Mesenchymal stem cell (in vitro differentiated cells and primary cell): ENCODE measurements at regions not wholly inside any gene's neighbourhood (a gene's known extent, or its start where the extent isn't known, plus 50 kb on each side); places are given as distances from the start of the nearest gene placed in this dataset.

ENCODE experiments used
- DNase-seq: peaks from one replicate; pipeline ENCODE4 v3.0.0-alpha.2; 2013
- H2AFZ ChIP-seq: one replicate; pipeline ENCODE4 v1.6.1; 2013; ENCODE audit warnings: low read depth, mild to moderate bottlenecking, control low read depth, inconsistent platforms, low read length, moderate library complexity
- H2AK5ac ChIP-seq: 2 replicates; pipeline ENCODE4 v1.6.1; 2013; ENCODE audit warnings: low read length, moderate library complexity, mild to moderate bottlenecking, inconsistent platforms; ENCODE audit not compliant: severe bottlenecking
- H2BK120ac ChIP-seq: one replicate; pipeline ENCODE4 v1.6.1; 2013; ENCODE audit warnings: low read depth, mild to moderate bottlenecking, inconsistent platforms, low read length, moderate library complexity
- H2BK12ac ChIP-seq, 2 experiments: one replicate each; pipeline ENCODE4 v1.6.1; 2013; ENCODE audit warnings: inconsistent platforms in 2 of 2, low read length in 2 of 2, mild to moderate bottlenecking in 2 of 2, moderate library complexity in 2 of 2, control low read depth in 1 of 2
- H2BK15ac ChIP-seq: one replicate; pipeline ENCODE4 v1.6.1; 2013; ENCODE audit warnings: mild to moderate bottlenecking, low read depth, inconsistent platforms; ENCODE audit not compliant: poor library complexity, severe bottlenecking
- H2BK5ac ChIP-seq: 2 replicates; pipeline ENCODE4 v1.6.1; 2013; ENCODE audit warnings: low read depth, mild to moderate bottlenecking, low read length, control low read depth, inconsistent platforms; ENCODE audit not compliant: poor library complexity, severe bottlenecking
- H3K14ac ChIP-seq, 2 experiments: one replicate each; pipeline ENCODE4 v1.6.1; 2013; ENCODE audit warnings: inconsistent platforms in 2 of 2, low read length in 2 of 2, control low read depth in 1 of 2, mild to moderate bottlenecking in 1 of 2, moderate library complexity in 1 of 2
- H3K18ac ChIP-seq, 2 experiments: one replicate each; pipeline ENCODE4 v1.6.1; 2013; ENCODE audit warnings: inconsistent platforms in 2 of 2, low read length in 2 of 2, control low read depth in 1 of 2, low read depth in 1 of 2, mild to moderate bottlenecking in 1 of 2
- H3K23ac ChIP-seq, 2 experiments: one replicate each; pipeline ENCODE4 v1.6.1; 2013; ENCODE audit warnings: inconsistent platforms in 2 of 2, low read length in 2 of 2, mild to moderate bottlenecking in 2 of 2, moderate library complexity in 2 of 2, control low read depth in 1 of 2
- H3K27ac ChIP-seq: 2 replicates; pipeline ENCODE4 v1.5.1; 2013; ENCODE audit warnings: mild to moderate bottlenecking, moderate library complexity, low read length, control low read depth, inconsistent platforms; ENCODE audit not compliant: poor library complexity, severe bottlenecking
- H3K27me3 ChIP-seq, 2 experiments: 2 replicates each; pipeline versions ENCODE4 v1.6.1 to v1.7.0; 2013; ENCODE audit warnings: low read length in 2 of 2, mild to moderate bottlenecking in 2 of 2, moderate library complexity in 2 of 2, control low read depth in 1 of 2, inconsistent platforms in 1 of 2; ENCODE audit not compliant: control insufficient read depth in 1 of 2, insufficient read depth in 1 of 2
- H3K36me3 ChIP-seq, 2 experiments: 2 replicates each; pipeline versions ENCODE4 v1.6.1 to v1.7.0; 2013; ENCODE audit warnings: low read length in 2 of 2, control low read depth in 1 of 2, inconsistent platforms in 1 of 2, low read depth in 1 of 2, mild to moderate bottlenecking in 1 of 2; ENCODE audit not compliant: insufficient read depth in 2 of 2, control insufficient read depth in 1 of 2
- H3K4ac ChIP-seq, 2 experiments: one replicate each; pipeline ENCODE4 v1.6.1; 2013; ENCODE audit warnings: inconsistent platforms in 2 of 2, low read length in 2 of 2, mild to moderate bottlenecking in 2 of 2, moderate library complexity in 2 of 2, control low read depth in 1 of 2, low read depth in 1 of 2
- H3K4me1 ChIP-seq: 2 replicates; pipeline ENCODE4 v1.6.1; 2013; ENCODE audit warnings: low read depth, low read length, control low read depth; ENCODE audit not compliant: control insufficient read depth, insufficient read depth
- H3K4me2 ChIP-seq: 2 replicates; pipeline ENCODE4 v1.6.1; 2013; ENCODE audit warnings: low read length, mild to moderate bottlenecking, inconsistent platforms; ENCODE audit not compliant: poor library complexity, severe bottlenecking
- H3K4me3 ChIP-seq, 2 experiments: 2 replicates each; pipeline versions ENCODE4 v1.5.1 to v1.7.0; 2013; ENCODE audit warnings: low read length in 2 of 2, mild to moderate bottlenecking in 2 of 2, control low read depth in 1 of 2, low read depth in 1 of 2; ENCODE audit not compliant: insufficient read depth in 1 of 2
- H3K79me1 ChIP-seq: replicated peaks from 2 replicates; pipeline ENCODE4 v1.6.1; 2013; ENCODE audit warnings: mild to moderate bottlenecking, control low read depth, low read length, inconsistent platforms; ENCODE audit not compliant: poor library complexity, severe bottlenecking
- H3K9ac ChIP-seq: 2 replicates; pipeline ENCODE4 v1.7.0; 2013; ENCODE audit warnings: mild to moderate bottlenecking, low read length, moderate library complexity
- H3K9me3 ChIP-seq: 2 replicates; pipeline ENCODE4 v1.7.0; 2013; ENCODE audit warnings: mild to moderate bottlenecking, low read length; ENCODE audit not compliant: control insufficient read depth
- H4K8ac ChIP-seq: one replicate; pipeline ENCODE4 v1.6.1; 2013; ENCODE audit warnings: inconsistent platforms, mild to moderate bottlenecking, low read length, moderate library complexity
- H4K91ac ChIP-seq: one replicate; pipeline ENCODE4 v1.6.1; 2013; ENCODE audit warnings: mild to moderate bottlenecking, low read length, inconsistent platforms
- WGBS: methylation state at CpG from one replicate; pipeline ENCODE4 v1.1.7; 2013; ENCODE audit warnings: mixed read lengths; 5-methylcytosine and 5-hydroxymethylcytosine counted together

DNA sequence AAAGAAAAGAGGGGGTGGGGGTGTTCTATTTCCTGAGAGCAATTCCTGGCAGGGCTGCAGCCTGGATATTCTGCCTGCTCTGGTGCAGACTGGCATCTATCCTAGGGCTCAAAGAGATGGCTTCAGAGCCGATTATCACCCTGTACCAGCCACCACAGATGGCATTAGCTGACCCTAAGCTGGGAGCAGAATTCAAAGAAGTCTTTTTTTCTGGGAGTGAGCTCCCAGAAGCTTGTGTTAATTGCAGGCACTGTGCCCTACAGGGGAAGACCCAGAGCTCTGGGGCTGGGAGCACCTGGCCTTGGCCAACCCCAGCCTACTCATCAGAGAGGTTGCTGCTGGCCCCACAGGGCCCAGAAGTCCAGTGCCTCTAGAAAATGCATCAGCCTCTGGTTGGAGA is 85.9 kb downstream of the PXDC1 start:
- no peak overlapping the region for H3K4me3 ChIP-seq
- no peak overlapping the region for H2BK120ac ChIP-seq
- no peak overlapping the region for H2AK5ac ChIP-seq
- 100% methylated on average over 1 of the region's 1 CpG for WGBS
- H3K23ac ChIP-seq: no peak overlapping the region
- H2BK12ac ChIP-seq: peak overlapping the region in 1 of 2 experiments; percentile 75
- no peak overlapping the region for H3K4me2 ChIP-seq
- peaks cover 0 to 4% of the 10 kb centered on the region in 2 experiments for H3K27me3 ChIP-seq
- DNase-seq: no peak
- no peak overlapping the region for H2BK5ac ChIP-seq
- no peak overlapping the region for H3K9ac ChIP-seq
- H4K91ac ChIP-seq: no peak overlapping the region
- H4K8ac ChIP-seq: no peak overlapping the region
- no peak overlapping the region for H2AFZ ChIP-seq
- no peak overlapping the region for H3K27ac ChIP-seq
- H2BK15ac ChIP-seq: no peak overlapping the region
- H3K4me1 ChIP-seq: peaks cover 5% of the 10 kb centered on the region
- H3K79me1 ChIP-seq: no peaks in the 10 kb centered on the region
- peaks cover 29% of the 10 kb centered on the region for H3K9me3 ChIP-seq
- peak overlapping the region in 1 of 2 experiments; percentile 84 for H3K18ac ChIP-seq
- no peaks in the 10 kb centered on the region for H3K36me3 ChIP-seq
- peak overlapping the region in 1 of 2 experiments; percentile 24 for H3K4ac ChIP-seq
- peak overlapping the region in 1 of 2 experiments; percentile 31 for H3K14ac ChIP-seq

- WGBS: 1% methylated on average over 8 of the region's 8 CpGs
Observed at GRCh38 chr6:3664625-3665041, 86.9 kb downstream of the PXDC1 start.

DNA sequence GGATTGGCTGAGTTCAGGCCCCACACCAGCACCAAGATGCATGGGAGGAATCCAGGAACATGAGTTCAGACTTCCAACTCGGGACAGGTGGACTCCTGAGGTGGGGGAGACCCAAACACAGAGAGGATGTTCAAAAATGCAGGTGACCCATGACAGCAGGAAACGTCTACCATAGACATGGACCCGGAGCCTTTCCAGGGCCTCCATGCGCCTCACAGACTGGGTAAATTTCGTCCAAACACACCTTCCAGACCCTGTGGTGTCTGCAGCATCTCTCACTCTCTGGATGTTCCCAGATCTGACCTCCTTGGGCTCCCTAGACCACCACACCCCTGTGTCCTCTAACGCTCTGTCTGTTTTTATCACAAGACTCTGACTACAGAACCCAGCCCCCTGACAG is 87.7 kb downstream of the PXDC1 start:
- Histone ChIP-seq H3K4ac (peak overlapping the region in 1 of 2 experiments; percentile 71), H4K8ac (no peak overlapping the region), H3K14ac (peak overlapping the region in 1 of 2 experiments; percentile 31), H2BK15ac (peak overlapping the region; percentile 45), H2AFZ (no peak overlapping the region), H3K4me1 (peaks cover 5% of the 10 kb centered on the region), H2BK120ac (no peak overlapping the region), H2BK12ac (peak overlapping the region; percentile 82 to 85), H3K4me2 (no peak overlapping the region), H3K27me3 (peaks cover 0 to 4% of the 10 kb centered on the region in 2 experiments), H3K18ac (peak overlapping the region; percentile 37 to 40), H4K91ac (peak overlapping the region; percentile 65), H3K36me3 (no peaks in the 10 kb centered on the region), H3K23ac (no peak overlapping the region), H3K9me3 (peaks cover 22% of the 10 kb centered on the region), H3K9ac (no peak overlapping the region), H2BK5ac (no peak overlapping the region), H3K27ac (no peak overlapping the region), H3K79me1 (no peaks in the 10 kb centered on the region), H2AK5ac (no peak overlapping the region), H3K4me3 (no peak overlapping the region)
- 88% methylated on average over 6 of the region's 6 CpGs for WGBS
- DNase-seq: no peak

More at GRCh38 chr6:3664625-3665041, 86.9 kb downstream of the PXDC1 start:
- H3K36me3 ChIP-seq: no peaks in the 10 kb centered on the region
- H3K9me3 ChIP-seq: peaks cover 26% of the 10 kb centered on the region
- H3K27me3 ChIP-seq: peaks cover 0 to 4% of the 10 kb centered on the region in 2 experiments
- H4K91ac ChIP-seq: no peak overlapping the region
- peaks cover 5% of the 10 kb centered on the region for H3K4me1 ChIP-seq
- no peak overlapping the region for H3K23ac ChIP-seq
- no peak overlapping the region for H3K14ac ChIP-seq
- no peak overlapping the region for H3K9ac ChIP-seq
- H2AFZ ChIP-seq: no peak overlapping the region
- no peak overlapping the region for H3K27ac ChIP-seq
- no peak overlapping the region for H2BK5ac ChIP-seq
- H2BK120ac ChIP-seq: no peak overlapping the region
- peak overlapping the region in 1 of 2 experiments; percentile 90 for H2BK12ac ChIP-seq
- H4K8ac ChIP-seq: peak overlapping the region; percentile 1
- no peak overlapping the region for H3K4me3 ChIP-seq
- H2BK15ac ChIP-seq: no peak overlapping the region
- H3K79me1 ChIP-seq: no peaks in the 10 kb centered on the region
- DNase-seq: peak; percentile 89
- no peak overlapping the region for H3K4ac ChIP-seq
- no peak overlapping the region for H3K4me2 ChIP-seq
- no peak overlapping the region for H2AK5ac ChIP-seq
- H3K18ac ChIP-seq: no peak overlapping the region

DNA sequence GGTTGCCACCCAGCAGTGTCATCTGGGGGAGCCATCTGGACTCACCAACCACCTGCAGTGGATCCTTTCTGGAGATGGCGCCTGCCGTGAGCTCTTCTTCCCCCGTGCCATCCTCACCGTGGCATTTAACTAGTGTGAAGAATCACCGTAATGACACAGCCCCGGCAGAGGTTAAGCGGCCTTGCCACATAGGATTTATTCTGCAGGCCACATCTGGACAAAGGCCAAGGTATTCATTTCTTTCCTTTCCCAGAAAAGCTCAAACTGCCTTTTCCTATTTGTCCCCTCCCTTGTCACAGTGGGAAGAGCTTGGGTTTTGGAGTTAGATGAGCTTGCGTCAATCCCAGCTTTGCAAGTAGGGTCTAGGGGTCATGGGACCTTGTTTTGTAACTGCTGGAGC is 88.4 kb downstream of the PXDC1 start:
- peaks cover 17% of the 10 kb centered on the region for H3K9me3 ChIP-seq
- H3K23ac ChIP-seq: no peak overlapping the region
- H2BK120ac ChIP-seq: no peak overlapping the region
- no peaks in the 10 kb centered on the region for H3K79me1 ChIP-seq
- no peak overlapping the region for H3K4me2 ChIP-seq
- no peak overlapping the region for H2AFZ ChIP-seq
- H3K27ac ChIP-seq: no peak overlapping the region
- no peak overlapping the region for H3K14ac ChIP-seq
- no peak overlapping the region for H2BK5ac ChIP-seq
- H3K36me3 ChIP-seq: no peaks in the 10 kb centered on the region
- no peak overlapping the region for H2AK5ac ChIP-seq
- WGBS: 98% methylated on average over 8 of the region's 8 CpGs
- H3K4ac ChIP-seq: no peak overlapping the region
- no peak for DNase-seq
- no peak overlapping the region for H4K8ac ChIP-seq
- H4K91ac ChIP-seq: no peak overlapping the region
- no peak overlapping the region for H3K18ac ChIP-seq
- H3K9ac ChIP-seq: no peak overlapping the region
- no peak overlapping the region for H3K4me3 ChIP-seq
- no peak overlapping the region for H2BK15ac ChIP-seq
- H2BK12ac ChIP-seq: peak overlapping the region in 1 of 2 experiments; percentile 23
- peaks cover under 1 to 4% of the 10 kb centered on the region in 2 experiments for H3K27me3 ChIP-seq
- peaks cover 5% of the 10 kb centered on the region for H3K4me1 ChIP-seq
